ENCODE measurements at regions not wholly inside any gene's neighbourhood (a gene's known extent, or its start where the extent isn't known, plus 50 kb on each side); places are given as distances from the start of the nearest gene placed in this dataset.

DNA sequence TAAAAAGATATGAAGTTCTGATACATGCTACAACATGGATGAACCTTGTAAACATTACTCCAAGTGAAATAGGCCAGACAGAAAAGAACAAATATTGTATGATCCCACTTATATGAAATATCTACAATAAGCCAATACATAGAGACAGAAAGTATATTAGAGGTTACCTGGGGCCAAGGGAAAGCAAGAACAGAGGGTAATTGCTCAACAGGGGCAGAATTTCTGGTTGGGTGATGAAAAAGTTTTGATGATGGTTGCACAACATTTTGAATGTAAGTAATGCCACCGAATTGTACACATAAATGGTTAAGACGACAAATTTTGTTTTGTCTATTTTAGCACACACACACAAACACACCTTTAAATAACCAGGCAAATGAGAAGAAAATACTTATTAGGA, 268.4 kb downstream of the FOXO1 start:
- no peak overlapping the region for H3K4me2 ChIP-seq (ENCODE audit: low read length)
- no peak overlapping the region for H3K4me3 ChIP-seq (ENCODE audit: low read depth, low read length)
- no peak overlapping the region for H3K4ac ChIP-seq (ENCODE audit: low read depth, low read length)
- H4K8ac ChIP-seq (ENCODE audit: low read depth, low read length) = no peak overlapping the region
- no peaks in the 10 kb centered on the region for H3K36me3 ChIP-seq (ENCODE audit: control insufficient read depth in 1 of 2, insufficient read depth in 2 of 2, low read length in 2 of 2)
- no peak overlapping the region for H2BK120ac ChIP-seq (ENCODE audit: insufficient read depth, low read length, poor library complexity)
- H4K12ac ChIP-seq (ENCODE audit: low read depth, low read length) = no peak overlapping the region
- H3K79me1 ChIP-seq (ENCODE audit: low read length) = peaks cover 9% of the 10 kb centered on the region
- peaks cover 9 to 11% of the 10 kb centered on the region in 2 experiments for H3K4me1 ChIP-seq (ENCODE audit: control insufficient read depth in 1 of 2, insufficient read depth in 2 of 2, low read length in 2 of 2)
- H2AK5ac ChIP-seq (ENCODE audit: low read length) = no peak overlapping the region
- no peaks in the 10 kb centered on the region for H3K27me3 ChIP-seq (ENCODE audit: insufficient read depth, low read length)
- H2AFZ ChIP-seq (ENCODE audit: insufficient read depth, low read length, poor library complexity) = no peak overlapping the region
- no peak overlapping the region for H3K14ac ChIP-seq (ENCODE audit: low read length)
- H3K27ac ChIP-seq (ENCODE audit: low read depth, low read length) = no peak overlapping the region
- DNase-seq = peak in 1 of 2 donors; percentile 38
- H3K23ac ChIP-seq (ENCODE audit: low read length) = no peak overlapping the region
- no peak overlapping the region for H2BK5ac ChIP-seq (ENCODE audit: low read depth, low read length, poor library complexity)
- no peak overlapping the region for H4K91ac ChIP-seq (ENCODE audit: low read depth, low read length)
- H3K9me3 ChIP-seq (ENCODE audit: insufficient read depth, low read depth, low read length) = peaks cover 2% of the 10 kb centered on the region
- no peak overlapping the region for H3K18ac ChIP-seq (ENCODE audit: low read length)
- WGBS (ENCODE audit: extremely low coverage, insufficient coverage, insufficient read length) = no CpG with 5 or more reads among the region's 2 CpGs
- H3K79me2 ChIP-seq (ENCODE audit: control insufficient read depth, insufficient read depth, low read length, poor library complexity) = no peaks in the 10 kb centered on the region
- H2BK12ac ChIP-seq (ENCODE audit: low read length) = no peak overlapping the region
- no peak overlapping the region for H3K9ac ChIP-seq (ENCODE audit: low read length)

DNA sequence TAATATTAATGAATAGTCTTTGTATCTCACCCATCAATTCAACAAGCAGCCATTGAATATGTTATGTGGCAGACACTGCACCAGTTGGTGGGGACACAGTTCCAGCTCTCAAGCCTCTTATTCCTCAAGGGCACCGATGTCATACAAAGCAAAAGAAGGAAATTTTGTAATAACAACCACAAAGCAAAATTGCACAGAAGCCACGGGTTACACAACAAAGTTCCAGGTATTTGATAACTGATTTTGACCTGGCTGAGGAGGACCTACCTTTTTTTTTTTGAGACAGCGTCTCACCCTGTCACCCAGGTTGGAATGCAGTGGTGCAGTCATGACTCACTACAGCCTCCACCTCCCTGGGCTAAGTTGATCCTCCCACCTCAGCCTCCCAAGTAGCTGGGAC, 266.7 kb downstream of the FOXO1 start:
- WGBS (ENCODE audit: extremely low coverage, insufficient coverage, insufficient read length) = no CpG with 5 or more reads among the region's 3 CpGs
- Histone ChIP-seq H2BK120ac (ENCODE audit: insufficient read depth, low read length, poor library complexity) (no peak overlapping the region), H3K14ac (ENCODE audit: low read length) (no peak overlapping the region), H3K18ac (ENCODE audit: low read length) (no peak overlapping the region), H4K8ac (ENCODE audit: low read depth, low read length) (no peak overlapping the region), H2BK5ac (ENCODE audit: low read depth, low read length, poor library complexity) (no peak overlapping the region), H3K4me1 (ENCODE audit: control insufficient read depth in 1 of 2, insufficient read depth in 2 of 2, low read length in 2 of 2) (peaks cover 15 to 22% of the 10 kb centered on the region in 2 experiments), H2AFZ (ENCODE audit: insufficient read depth, low read length, poor library complexity) (no peak overlapping the region), H2AK5ac (ENCODE audit: low read length) (no peak overlapping the region), H3K4ac (ENCODE audit: low read depth, low read length) (no peak overlapping the region), H3K9ac (ENCODE audit: low read length) (no peak overlapping the region), H3K4me3 (ENCODE audit: low read depth, low read length) (no peak overlapping the region), H3K4me2 (ENCODE audit: low read length) (no peak overlapping the region), H4K91ac (ENCODE audit: low read depth, low read length) (no peak overlapping the region), H3K9me3 (ENCODE audit: insufficient read depth, low read depth, low read length) (peaks cover 2% of the 10 kb centered on the region), H3K27me3 (ENCODE audit: insufficient read depth, low read length) (no peaks in the 10 kb centered on the region), H4K12ac (ENCODE audit: low read depth, low read length) (no peak overlapping the region), H3K36me3 (ENCODE audit: control insufficient read depth in 1 of 2, insufficient read depth in 2 of 2, low read length in 2 of 2) (no peaks in the 10 kb centered on the region), H2BK12ac (ENCODE audit: low read length) (peak overlapping the region; percentile 55), H3K79me2 (ENCODE audit: control insufficient read depth, insufficient read depth, low read length, poor library complexity) (peaks cover 2% of the 10 kb centered on the region), H3K79me1 (ENCODE audit: low read length) (peaks cover 23% of the 10 kb centered on the region), H3K27ac (ENCODE audit: low read depth, low read length) (no peak overlapping the region), H3K23ac (ENCODE audit: low read length) (no peak overlapping the region)
- DNase-seq = peak; percentile 88 to 95

DNA sequence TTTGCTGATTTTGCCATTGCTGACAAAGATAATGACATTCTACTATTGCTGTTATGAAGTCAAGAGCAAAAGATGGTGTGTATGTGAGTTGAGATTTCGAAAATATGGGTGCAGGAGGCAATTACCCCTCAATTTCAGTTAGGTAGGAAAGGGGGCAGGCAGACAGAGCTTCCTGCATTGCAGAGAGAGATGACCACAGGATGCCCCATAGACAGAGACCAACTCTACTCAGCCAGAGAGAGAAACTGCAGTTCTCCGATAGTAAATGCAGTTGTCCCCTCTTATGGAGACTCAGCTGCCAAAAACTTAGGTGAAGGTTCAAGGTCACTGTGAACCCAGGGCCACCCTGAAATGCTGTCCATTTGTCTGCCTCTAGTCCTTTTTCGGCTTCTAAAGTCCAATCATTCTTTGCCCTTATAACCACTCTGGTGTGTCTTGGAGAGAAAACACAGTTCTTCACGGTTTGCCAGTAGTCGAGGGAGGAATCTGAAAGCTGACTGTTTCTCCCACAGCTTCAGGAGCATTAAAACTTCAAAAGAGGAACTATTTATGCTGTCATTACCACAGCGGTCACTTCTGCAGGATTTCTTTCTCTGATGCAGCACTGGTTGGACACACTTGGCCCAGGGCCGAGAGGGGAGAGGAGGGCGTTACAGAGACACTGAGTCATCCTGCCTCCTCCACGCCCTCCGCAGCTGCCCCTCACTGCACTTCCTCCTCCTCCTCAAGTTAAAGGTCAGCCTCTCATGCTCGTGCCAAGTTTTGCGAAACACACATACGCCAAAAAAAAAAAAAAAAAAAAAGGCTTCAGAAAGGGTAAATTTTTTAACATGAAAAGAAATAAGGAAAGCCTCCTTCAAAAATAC, 264.3 kb downstream of the FOXO1 start:
- DNase-seq = peak; percentile 85 to 87
- Histone ChIP-seq H4K8ac (ENCODE audit: low read depth, low read length) (peak overlapping the region; percentile 16), H3K27me3 (ENCODE audit: insufficient read depth, low read length) (no peaks in the 10 kb centered on the region), H3K79me2 (ENCODE audit: control insufficient read depth, insufficient read depth, low read length, poor library complexity) (peaks cover 2% of the 10 kb centered on the region), H4K91ac (ENCODE audit: low read depth, low read length) (peak overlapping the region; percentile 72), H3K9ac (ENCODE audit: low read length) (no peak overlapping the region), H3K18ac (ENCODE audit: low read length) (no peak overlapping the region), H3K4me1 (ENCODE audit: control insufficient read depth in 1 of 2, insufficient read depth in 2 of 2, low read length in 2 of 2) (peaks cover 15 to 22% of the 10 kb centered on the region in 2 experiments), H3K4me3 (ENCODE audit: low read depth, low read length) (no peak overlapping the region), H4K12ac (ENCODE audit: low read depth, low read length) (no peak overlapping the region), H3K23ac (ENCODE audit: low read length) (no peak overlapping the region), H2BK120ac (ENCODE audit: insufficient read depth, low read length, poor library complexity) (peak overlapping the region; percentile 30), H2AK5ac (ENCODE audit: low read length) (peak overlapping the region; percentile 4), H3K4me2 (ENCODE audit: low read length) (peak overlapping the region; percentile 7), H2AFZ (ENCODE audit: insufficient read depth, low read length, poor library complexity) (no peak overlapping the region), H3K27ac (ENCODE audit: low read depth, low read length) (peak overlapping the region; percentile 81), H3K4ac (ENCODE audit: low read depth, low read length) (no peak overlapping the region), H3K9me3 (ENCODE audit: insufficient read depth, low read depth, low read length) (peaks cover 2% of the 10 kb centered on the region), H3K36me3 (ENCODE audit: control insufficient read depth in 1 of 2, insufficient read depth in 2 of 2, low read length in 2 of 2) (no peaks in the 10 kb centered on the region), H2BK12ac (ENCODE audit: low read length) (peak overlapping the region; percentile 86), H3K79me1 (ENCODE audit: low read length) (peaks cover 28% of the 10 kb centered on the region), H3K14ac (ENCODE audit: low read length) (peak overlapping the region; percentile 21), H2BK5ac (ENCODE audit: low read depth, low read length, poor library complexity) (peak overlapping the region; percentile 57)
- WGBS (ENCODE audit: extremely low coverage, insufficient coverage, insufficient read length) = no CpG with 5 or more reads among the region's 13 CpGs

DNA sequence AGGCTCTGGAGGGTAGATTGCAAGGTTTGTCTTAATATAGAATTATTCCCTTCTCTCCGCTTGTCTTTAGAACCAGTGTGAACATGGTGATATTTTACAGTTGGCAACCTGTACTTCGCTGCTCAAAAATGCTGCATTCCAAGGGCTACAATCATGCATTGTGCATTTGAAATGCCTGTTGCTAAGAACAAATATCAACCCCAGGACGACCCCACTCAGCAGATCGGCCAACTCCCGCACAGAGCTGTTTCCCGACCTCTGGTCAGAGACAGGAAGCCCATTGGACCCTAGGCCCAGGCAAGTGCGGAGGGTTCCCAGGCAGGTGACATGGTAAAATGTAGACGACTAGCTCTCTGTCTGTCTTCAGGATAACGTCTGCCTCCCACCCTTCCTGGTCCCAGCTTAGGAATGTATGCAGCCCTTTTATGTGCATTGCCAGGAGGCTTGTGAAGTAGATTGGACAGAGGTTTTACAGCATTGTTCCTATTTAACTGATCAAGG, 263.5 kb downstream of the FOXO1 start:
- H3K79me2 ChIP-seq (ENCODE audit: control insufficient read depth, insufficient read depth, low read length, poor library complexity) = peaks cover 2% of the 10 kb centered on the region
- H4K12ac ChIP-seq (ENCODE audit: low read depth, low read length) = no peak overlapping the region
- peak overlapping the region; percentile 44 for H2BK5ac ChIP-seq (ENCODE audit: low read depth, low read length, poor library complexity)
- H3K36me3 ChIP-seq (ENCODE audit: control insufficient read depth in 1 of 2, insufficient read depth in 2 of 2, low read length in 2 of 2) = no peaks in the 10 kb centered on the region
- no peaks in the 10 kb centered on the region for H3K27me3 ChIP-seq (ENCODE audit: insufficient read depth, low read length)
- H2AK5ac ChIP-seq (ENCODE audit: low read length) = no peak overlapping the region
- H4K91ac ChIP-seq (ENCODE audit: low read depth, low read length) = no peak overlapping the region
- H3K4me1 ChIP-seq (ENCODE audit: control insufficient read depth in 1 of 2, insufficient read depth in 2 of 2, low read length in 2 of 2) = peaks cover 15 to 22% of the 10 kb centered on the region in 2 experiments
- peaks cover 2% of the 10 kb centered on the region for H3K9me3 ChIP-seq (ENCODE audit: insufficient read depth, low read depth, low read length)
- peak overlapping the region; percentile 2 for H2BK12ac ChIP-seq (ENCODE audit: low read length)
- H2AFZ ChIP-seq (ENCODE audit: insufficient read depth, low read length, poor library complexity) = no peak overlapping the region
- H3K79me1 ChIP-seq (ENCODE audit: low read length) = peaks cover 28% of the 10 kb centered on the region
- H3K18ac ChIP-seq (ENCODE audit: low read length) = no peak overlapping the region
- DNase-seq = peak in 1 of 2 donors; percentile 51
- no peak overlapping the region for H3K23ac ChIP-seq (ENCODE audit: low read length)
- H3K4ac ChIP-seq (ENCODE audit: low read depth, low read length) = no peak overlapping the region
- H3K9ac ChIP-seq (ENCODE audit: low read length) = no peak overlapping the region
- H3K27ac ChIP-seq (ENCODE audit: low read depth, low read length) = peak overlapping the region; percentile 93
- H4K8ac ChIP-seq (ENCODE audit: low read depth, low read length) = no peak overlapping the region
- no peak overlapping the region for H2BK120ac ChIP-seq (ENCODE audit: insufficient read depth, low read length, poor library complexity)
- WGBS (ENCODE audit: extremely low coverage, insufficient coverage, insufficient read length) = no CpG with 5 or more reads among the region's 9 CpGs
- H3K4me3 ChIP-seq (ENCODE audit: low read depth, low read length) = no peak overlapping the region
- peak overlapping the region; percentile 37 for H3K4me2 ChIP-seq (ENCODE audit: low read length)
- H3K14ac ChIP-seq (ENCODE audit: low read length) = no peak overlapping the region

Measured in trophoblast cell (in vitro differentiated cells and primary cell).